ENCODE measurements at regions not wholly inside any gene's neighbourhood (a gene's known extent, or its start where the extent isn't known, plus 50 kb on each side); places are given as distances from the start of the nearest gene placed in this dataset.

DNA sequence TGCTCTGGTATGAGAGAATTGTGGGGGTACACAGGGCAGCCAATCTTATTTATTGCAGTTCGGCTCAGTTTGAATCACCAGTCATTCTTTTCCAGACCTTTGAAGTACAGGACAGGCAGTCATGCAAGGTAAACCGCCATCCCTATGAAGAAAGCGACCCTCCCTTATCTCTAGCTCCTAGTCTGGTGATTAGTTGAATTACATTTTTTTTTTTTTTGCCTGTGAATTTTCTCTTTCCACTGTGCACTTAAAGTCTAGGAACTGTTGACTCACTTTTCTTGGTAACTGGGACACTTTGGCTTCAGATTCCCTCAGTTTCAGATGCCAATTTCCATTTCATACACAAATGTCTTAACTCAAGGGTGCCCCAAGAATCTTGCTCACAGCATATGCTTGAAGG is 82.4 kb upstream of the FAM9C start:
- ATAC-seq (no peak), DNase-seq (ENCODE audit: low read depth, low spot score) (no peak)
- Histone ChIP-seq H3K9me3 (ENCODE audit: control insufficient read depth, insufficient read depth, low read depth, low read length) (no peaks in the 10 kb centered on the region), H3K36me3 (ENCODE audit: control insufficient read depth, insufficient read depth, low read length) (no peaks in the 10 kb centered on the region), H3K4me1 (ENCODE audit: control insufficient read depth, insufficient read depth, low read length) (no peaks in the 10 kb centered on the region), H3K27ac (ENCODE audit: low read length) (peak overlapping the region; percentile 61; the same call in 1 of the 2 replicates), H3K27me3 (ENCODE audit: control insufficient read depth, insufficient read depth, low read length) (no peaks in the 10 kb centered on the region), H3K4me3 (ENCODE audit: low read depth in 2 of 2, low read length in 2 of 2) (no peak overlapping the region)
- POLR2A ChIA-PET: no interaction called here
- intact Hi-C loops (cut with micrococcal nuclease; ENCODE audit: unreplicated experiment): loop anchor here (10.0 kb wide), 1 partner anchor 98 kb away; no protein-coding TSS in a partner anchor
- BruUV-seq (replicated peaks): no TSS peak
- TF ChIP-seq, protein P1, sequence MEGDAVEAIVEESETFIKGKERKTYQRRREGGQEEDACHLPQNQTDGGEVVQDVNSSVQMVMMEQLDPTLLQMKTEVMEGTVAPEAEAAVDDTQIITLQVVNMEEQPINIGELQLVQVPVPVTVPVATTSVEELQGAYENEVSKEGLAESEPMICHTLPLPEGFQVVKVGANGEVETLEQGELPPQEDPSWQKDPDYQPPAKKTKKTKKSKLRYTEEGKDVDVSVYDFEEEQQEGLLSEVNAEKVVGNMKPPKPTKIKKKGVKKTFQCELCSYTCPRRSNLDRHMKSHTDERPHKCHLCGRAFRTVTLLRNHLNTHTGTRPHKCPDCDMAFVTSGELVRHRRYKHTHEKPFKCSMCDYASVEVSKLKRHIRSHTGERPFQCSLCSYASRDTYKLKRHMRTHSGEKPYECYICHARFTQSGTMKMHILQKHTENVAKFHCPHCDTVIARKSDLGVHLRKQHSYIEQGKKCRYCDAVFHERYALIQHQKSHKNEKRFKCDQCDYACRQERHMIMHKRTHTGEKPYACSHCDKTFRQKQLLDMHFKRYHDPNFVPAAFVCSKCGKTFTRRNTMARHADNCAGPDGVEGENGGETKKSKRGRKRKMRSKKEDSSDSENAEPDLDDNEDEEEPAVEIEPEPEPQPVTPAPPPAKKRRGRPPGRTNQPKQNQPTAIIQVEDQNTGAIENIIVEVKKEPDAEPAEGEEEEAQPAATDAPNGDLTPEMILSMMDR (IDR thresholded peaks at IDR 0.05): no peak
- TF ChIP-seq POLR2AphosphoS5 (IDR thresholded peaks at IDR 0.05; ENCODE audit: low read depth, low read length): no peak
- TF ChIP-seq REST (IDR thresholded peaks at IDR 0.05; ENCODE audit: insufficient read depth in 1 of 2, low read depth in 2 of 2, low read length in 1 of 2): no peak
- TF ChIP-seq SIN3A (IDR thresholded peaks at IDR 0.05; ENCODE audit: borderline replicate concordance, insufficient read depth, low read depth, low read length): no peak
- no peak for TF ChIP-seq TCF7L2 (IDR thresholded peaks at IDR 0.05; ENCODE audit: low read depth, low read length)
- in situ Hi-C loops (cut with HindIII; ENCODE audit: low pct_unique_long_range_greater_than_20kb, low sequenced_read_pairs): no loop called here
- CTCF ChIA-PET: interaction anchor here (0.7 kb wide), 1 partner anchor 45 kb away, joined by 4 read pairs; no protein-coding TSS in a partner anchor

- DNase-seq (ENCODE audit: low read depth, low spot score) (no peak), ATAC-seq (no peak)
- in situ Hi-C loops (cut with HindIII; ENCODE audit: low pct_unique_long_range_greater_than_20kb, low sequenced_read_pairs): no loop called here
- Histone ChIP-seq H3K36me3 (ENCODE audit: control insufficient read depth, insufficient read depth, low read length) (no peaks in the 10 kb centered on the region), H3K27ac (ENCODE audit: low read length) (peak overlapping the region; percentile 79), H3K9me3 (ENCODE audit: control insufficient read depth, insufficient read depth, low read depth, low read length) (no peaks in the 10 kb centered on the region), H3K4me3 (ENCODE audit: low read depth in 2 of 2, low read length in 2 of 2) (no peak overlapping the region), H3K4me1 (ENCODE audit: control insufficient read depth, insufficient read depth, low read length) (no peaks in the 10 kb centered on the region), H3K27me3 (ENCODE audit: control insufficient read depth, insufficient read depth, low read length) (no peaks in the 10 kb centered on the region)
- BruUV-seq (replicated peaks): no TSS peak
- CTCF ChIA-PET: no interaction called here
- intact Hi-C loops (cut with micrococcal nuclease; ENCODE audit: unreplicated experiment): loop anchor here (10.0 kb wide), 1 partner anchor 100 kb away; no protein-coding TSS in a partner anchor
- TF ChIP-seq, protein P1 (IDR thresholded peaks at IDR 0.05): no peak
- no peak for TF ChIP-seq REST (IDR thresholded peaks at IDR 0.05; ENCODE audit: insufficient read depth in 1 of 2, low read depth in 2 of 2, low read length in 1 of 2)
- TF ChIP-seq TCF7L2 (IDR thresholded peaks at IDR 0.05; ENCODE audit: low read depth, low read length): no peak
- POLR2A ChIA-PET: no interaction called here
These were observed 80.8 kb upstream of the FAM9C start for GRCh38 chrX:13125188-13125587.
